NCI-H2107 treated with DMSO at 0.1 percent for 48 hours (cell line): ENCODE measurements at regions not wholly inside any gene's neighbourhood (a gene's known extent, or its start where the extent isn't known, plus 50 kb on each side); places are given as distances from the start of the nearest gene placed in this dataset.
"Not testable (repeated sequence)": the region's sequence is repeated elsewhere in the genome, so short reads cannot be mapped to it uniquely, and the experiment has no call there.

Experiments used
- DNase-seq: peaks from one replicate; lab custom pipeline; 2025; ENCODE audit not compliant: unreplicated experiment; lab: John Stamatoyannopoulos, UW

GRCh38 chr2:238520359-238520886 is 93.7 kb downstream of the ASB1 start:
- no peak for DNase-seq

- DNase-seq, result no peak
These were observed 94.3 kb downstream of the ASB1 start for GRCh38 chr2:238521002-238521401.

GRCh38 chr2:238521870-238522269 is 95.1 kb downstream of the ASB1 start:
- DNase-seq, result no peak

DNA sequence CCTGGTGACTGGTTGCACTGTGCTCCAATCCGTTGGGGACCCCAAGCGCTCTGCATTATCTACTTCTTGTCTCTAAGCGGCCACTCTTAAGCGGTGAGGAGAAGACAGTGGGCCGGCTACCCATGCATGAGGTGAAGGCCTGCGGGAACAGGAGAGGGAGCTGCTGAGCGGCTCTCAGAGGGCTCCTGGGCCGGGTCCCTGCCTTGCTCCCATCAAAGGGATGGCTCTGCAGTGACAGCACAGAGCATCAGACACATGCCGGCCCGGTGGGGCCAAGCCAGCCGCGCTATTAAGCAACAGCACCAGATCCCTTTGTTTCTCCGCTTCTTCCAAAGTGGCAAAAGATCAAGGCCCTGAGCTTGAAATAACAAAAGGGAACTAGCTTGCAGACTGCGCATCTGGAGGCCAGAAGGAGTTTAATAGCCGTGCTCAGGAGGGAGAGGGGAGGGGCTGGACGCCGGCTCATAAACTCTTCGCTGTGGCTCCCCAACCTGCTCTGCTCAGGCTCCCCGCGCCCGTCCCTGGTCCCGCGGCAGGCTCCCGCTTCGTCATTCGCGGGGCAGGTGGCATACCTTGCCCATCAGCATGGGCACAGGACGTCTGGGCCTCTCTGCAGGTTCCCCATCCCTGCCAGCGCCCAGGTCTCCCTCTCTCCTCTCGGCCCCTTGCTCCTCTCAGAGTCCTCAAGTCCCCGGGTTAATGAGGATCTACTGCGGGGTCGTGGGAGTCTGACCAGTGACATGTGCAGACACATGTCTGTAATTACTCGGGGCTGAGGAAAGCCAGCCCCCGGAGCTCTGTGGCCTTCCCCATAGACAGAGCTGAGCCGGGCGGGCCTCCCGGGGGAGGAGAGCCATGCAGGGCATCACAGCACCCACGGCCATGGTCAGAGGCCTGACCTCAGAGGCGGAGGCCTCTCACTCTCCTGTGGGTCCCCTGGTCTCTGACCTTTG is 96.7 kb downstream of the ASB1 start:
- no peak for DNase-seq

DNA sequence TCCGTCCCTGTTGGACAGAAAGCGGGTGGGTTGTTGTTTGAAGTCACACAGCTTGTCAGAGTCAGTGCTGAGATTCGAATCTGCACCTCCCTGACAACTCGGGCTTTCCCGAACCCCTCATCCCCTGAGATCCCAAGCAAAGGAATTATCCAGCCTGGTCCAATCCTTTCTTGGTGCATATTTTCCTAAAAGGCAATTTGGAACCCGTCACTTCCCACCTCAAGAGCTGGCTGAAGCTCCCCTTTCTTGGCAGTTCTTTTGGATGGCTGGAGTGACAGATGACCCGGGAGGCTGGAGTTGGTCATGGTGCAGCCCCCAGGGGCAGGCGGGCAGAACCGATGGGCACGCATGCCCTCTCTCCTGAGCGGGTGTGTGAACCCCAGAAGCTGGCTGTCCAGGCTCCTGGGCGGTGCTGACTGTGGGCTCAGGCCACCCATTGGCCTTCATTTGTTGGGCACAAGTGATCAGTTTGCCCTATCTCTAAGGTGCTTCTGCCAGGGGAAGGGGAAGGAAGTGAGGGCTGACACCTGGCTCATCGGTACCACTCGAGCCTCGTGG is 97.8 kb downstream of the ASB1 start:
- no peak for DNase-seq

- no peak for DNase-seq
These were observed 99.3 kb downstream of the ASB1 start for GRCh38 chr2:238525990-238526389.

DNA sequence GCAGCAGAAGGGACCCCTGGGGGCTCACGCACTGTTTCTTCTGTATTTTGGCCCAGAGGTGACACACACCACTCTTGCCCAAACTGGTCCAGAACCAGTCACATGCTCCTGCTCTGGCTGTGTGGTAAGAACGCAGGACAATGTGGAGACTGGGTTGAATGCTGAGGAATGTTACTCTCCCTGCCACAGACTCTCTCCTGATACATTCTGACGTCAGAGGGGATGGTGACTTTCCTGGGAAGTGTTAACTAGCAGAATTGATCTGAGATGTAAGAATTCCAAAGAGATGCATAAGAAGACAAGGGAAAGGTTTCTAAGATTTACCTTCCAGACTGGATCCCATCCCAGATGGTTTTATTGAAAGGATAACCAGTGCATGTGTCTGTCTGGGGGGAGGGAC is 100.8 kb downstream of the ASB1 start:
- DNase-seq, result no peak

DNA sequence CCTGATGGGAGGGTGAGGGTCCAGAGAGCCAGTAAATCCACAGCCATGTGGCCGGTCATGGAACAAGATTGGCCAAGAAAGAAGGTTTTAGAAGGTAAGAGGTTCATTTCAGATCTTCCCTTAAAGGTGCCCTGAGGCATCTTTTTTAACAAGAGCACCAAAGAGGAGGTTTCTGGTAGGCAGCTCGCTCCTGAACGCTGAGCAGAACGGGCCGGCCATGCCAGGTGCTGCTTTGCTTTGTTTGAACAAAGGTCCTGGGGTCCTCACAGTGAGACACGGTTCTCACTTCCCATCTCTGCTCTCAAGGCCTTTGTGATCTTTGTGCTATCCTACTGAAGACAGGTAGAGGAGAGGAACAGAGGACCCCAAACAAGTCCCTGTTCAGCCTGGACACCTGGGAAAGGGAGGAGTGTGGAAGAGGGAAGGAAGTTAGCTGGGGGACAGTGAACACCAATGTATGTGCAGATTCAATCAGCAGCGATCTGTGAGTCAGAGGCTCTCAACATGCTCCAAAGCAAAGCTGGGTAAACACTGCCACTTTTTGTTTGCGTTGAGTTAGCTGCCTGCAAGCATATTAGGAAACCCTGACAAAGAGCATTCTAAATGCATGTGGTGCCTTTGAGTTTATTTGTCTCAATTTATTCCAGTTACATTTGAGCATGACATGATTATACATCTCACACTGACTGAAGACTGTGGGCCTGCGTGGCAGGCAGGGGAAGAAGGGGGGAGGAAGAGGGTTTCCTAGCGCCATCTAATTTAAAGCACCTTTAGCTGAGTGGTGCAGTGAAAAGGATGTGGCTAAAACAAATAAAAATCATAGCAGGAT is 102.4 kb downstream of the ASB1 start:
- no peak for DNase-seq

DNA sequence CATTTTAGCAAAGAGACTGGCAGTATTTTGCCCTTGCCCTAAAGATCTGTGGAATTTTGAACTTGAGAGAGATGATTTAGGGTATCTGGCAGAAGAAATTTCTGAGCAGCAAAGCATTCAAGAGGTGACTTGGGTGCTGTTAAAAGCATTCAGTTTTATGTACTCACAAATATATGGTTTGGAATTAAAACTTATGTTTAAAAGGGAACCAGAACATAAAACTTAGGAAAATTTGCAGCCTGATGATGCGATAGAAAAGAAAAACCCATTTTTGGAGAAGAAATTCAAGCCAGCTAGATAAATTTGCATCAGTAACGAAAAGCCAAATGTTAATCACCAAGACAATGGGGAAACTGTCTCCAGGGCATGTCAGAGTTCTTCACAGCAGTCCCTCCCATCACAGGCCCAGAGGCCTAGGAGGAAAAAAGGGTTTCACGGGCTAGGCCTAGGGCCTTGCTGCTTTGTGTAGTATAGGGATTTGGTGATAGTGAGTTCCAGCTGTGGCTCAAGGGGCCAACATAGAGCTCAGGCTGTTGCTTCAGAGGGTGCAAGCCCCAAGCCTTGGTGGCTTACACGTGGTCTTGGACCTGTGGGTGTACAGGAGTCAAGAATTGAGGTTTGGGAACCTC is 104.4 kb downstream of the ASB1 start:
- not testable (repeated sequence) for DNase-seq

DNA sequence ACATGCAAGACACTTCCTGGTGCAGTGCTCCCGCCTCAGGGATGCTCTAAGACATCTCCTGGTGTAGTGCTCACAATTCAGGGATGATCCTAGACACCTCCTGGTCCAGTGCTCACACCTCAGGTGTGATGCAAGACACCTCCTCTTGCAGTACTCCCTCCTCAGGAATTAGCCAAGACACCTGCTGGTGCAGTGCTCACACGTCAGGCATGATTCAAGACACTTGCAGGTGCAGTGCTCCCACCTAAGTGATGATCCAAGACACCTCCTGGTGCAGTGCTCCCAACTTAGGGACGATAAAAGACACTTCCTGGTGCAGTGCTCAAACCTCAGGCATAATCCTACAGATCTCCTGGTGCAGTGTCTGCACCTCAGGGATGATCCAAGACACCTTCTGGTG is 117.0 kb downstream of the ASB1 start:
- DNase-seq, result not testable (repeated sequence)

- DNase-seq, result no peak
These were observed 122.3 kb downstream of the ASB1 start for GRCh38 chr2:238548902-238549462.

DNA sequence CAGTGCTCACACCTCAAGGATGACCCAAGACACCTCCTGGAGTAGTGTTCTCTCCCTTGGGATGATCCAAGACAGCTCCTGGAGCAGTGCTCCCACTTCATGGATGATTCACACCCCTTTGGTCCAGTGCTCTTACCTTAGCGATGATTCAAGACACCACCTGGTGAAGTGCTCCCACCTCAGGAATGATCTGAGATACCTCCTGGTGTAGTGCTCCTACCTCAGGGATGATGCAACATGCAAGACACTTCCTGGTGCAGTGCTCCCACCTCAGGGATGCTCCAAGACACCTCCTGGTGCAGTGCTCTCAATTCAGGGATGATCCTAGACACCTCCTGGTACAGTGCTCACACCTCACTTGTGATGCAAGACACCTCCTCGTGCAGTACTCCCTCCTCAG is 123.1 kb downstream of the ASB1 start:
- no peak for DNase-seq

- no peak for DNase-seq
These were observed 124.4 kb downstream of the ASB1 start for GRCh38 chr2:238551091-238551490.

- no peak for DNase-seq
These were observed 125.5 kb downstream of the ASB1 start for GRCh38 chr2:238552226-238552625.

- no peak for DNase-seq
These were observed 126.4 kb downstream of the ASB1 start for GRCh38 chr2:238553159-238553558.

DNA sequence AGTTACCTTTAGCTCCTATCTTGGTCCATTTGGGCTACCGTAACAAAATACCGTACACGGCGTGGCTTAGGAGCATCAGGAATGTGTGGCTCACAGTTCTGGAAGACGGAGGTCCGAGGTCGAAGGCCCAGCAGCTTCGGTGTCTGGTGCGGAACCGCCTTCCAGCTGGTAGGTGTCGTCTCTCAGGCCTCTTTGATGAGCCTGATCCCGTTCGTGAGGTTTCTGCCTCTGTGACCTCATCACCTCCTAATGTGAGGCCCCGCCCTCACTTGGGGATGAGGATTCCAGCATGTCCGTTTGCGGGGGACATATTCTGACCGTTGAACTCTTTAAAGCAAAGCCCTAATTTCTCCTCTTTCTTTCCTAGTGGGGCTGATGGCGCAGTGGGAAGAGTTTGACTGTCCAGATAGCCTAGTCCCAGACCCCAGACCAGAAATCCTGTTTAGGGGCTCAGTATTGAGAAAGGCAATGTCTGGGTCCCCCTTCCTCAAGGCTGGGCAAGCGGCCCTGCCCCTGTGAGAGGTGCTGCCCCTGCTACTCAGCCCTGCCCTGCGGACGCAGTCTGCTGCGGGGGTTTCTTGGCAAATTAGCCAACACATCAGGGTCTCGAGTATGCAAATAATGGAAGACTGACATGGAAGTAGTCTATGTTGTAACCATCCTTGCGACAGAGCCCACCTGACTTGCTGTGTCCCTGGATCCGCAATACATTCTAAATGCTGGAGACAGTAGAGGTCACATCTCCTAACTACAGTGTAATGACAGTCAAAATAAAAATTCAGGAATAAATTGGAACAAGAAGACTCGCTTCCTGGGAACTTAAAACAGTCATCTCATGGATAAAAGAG is 128.0 kb downstream of the ASB1 start:
- no peak for DNase-seq

- DNase-seq, result no peak
These were observed 129.2 kb downstream of the ASB1 start for GRCh38 chr2:238555786-238556542.

GRCh38 chr2:238557431-238557830 is 130.7 kb downstream of the ASB1 start:
- no peak for DNase-seq

DNA sequence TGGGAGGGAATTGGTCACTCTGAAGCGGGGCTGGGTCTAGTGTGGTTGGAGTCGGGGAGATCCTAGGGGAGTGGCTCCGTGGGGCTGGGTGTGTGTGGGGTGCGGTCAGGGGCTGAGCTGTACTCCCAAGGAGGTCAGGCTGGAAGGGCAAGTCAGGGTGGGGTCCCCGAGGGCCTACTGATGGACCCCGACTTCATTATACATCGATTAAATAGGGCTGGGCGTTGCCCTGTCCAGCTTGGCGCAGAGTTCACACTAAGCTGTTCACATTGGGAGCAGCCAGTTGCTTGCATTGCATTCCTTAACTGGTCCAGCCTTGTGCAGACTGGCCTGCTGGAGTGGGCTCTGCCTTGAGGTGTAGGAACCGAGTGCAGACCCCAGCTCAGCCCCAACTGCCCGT is 131.2 kb downstream of the ASB1 start:
- no peak for DNase-seq
